IMR-90 (cell line): ENCODE measurements at regions not wholly inside any gene's neighbourhood (a gene's known extent, or its start where the extent isn't known, plus 50 kb on each side); places are given as distances from the start of the nearest gene placed in this dataset.

Experiments
- ATAC-seq: fragments of 200-7000 bp; cut with Tn5 transposase; 2 replicates; pipeline ENCODE4 v1.9.1; 2020; ENCODE audit warnings: low read depth, mild to moderate bottlenecking, moderate library complexity
- BruUV-seq: library from RNA; stranded (reverse); fragments of 400-500 nt; replicated peaks from 2 replicates; lab custom pipeline; 2021; lab: Mats Ljungman, UMichigan
- CTCF ChIA-PET: fragments of 300-600 bp; formaldehyde crosslinking; extraction: SDS; loops from one replicate; lab custom pipeline; 2021; ENCODE audit warnings: antibody characterized with exemption; lab: Yijun Ruan, JAX
- POLR2A ChIA-PET: fragments of 300-600 bp; sonication (Branson Sonifier 250); formaldehyde crosslinking; loops from one replicate; lab custom pipeline; 2022; ENCODE audit warnings: antibody characterized with exemption; ENCODE audit not compliant: unreplicated experiment; lab: Charles Lee
- DNase-seq: peaks from one replicate; pipeline ENCODE4 v3.0.0; 2013
- H2AFZ ChIP-seq: replicated peaks from 2 replicates; pipeline ENCODE3; 2013; ENCODE audit warnings: low read length, mild to moderate bottlenecking; ENCODE audit not compliant: poor library complexity
- H2AK5ac ChIP-seq: 2 replicates; pipeline ENCODE4 v1.6.1; 2013; ENCODE audit warnings: low read depth, low read length, inconsistent platforms
- H2AK9ac ChIP-seq: replicated peaks from 2 replicates; pipeline ENCODE3; 2013; ENCODE audit warnings: mild to moderate bottlenecking, low read depth, low read length, moderate library complexity; ENCODE audit not compliant: poor library complexity
- H2BK120ac ChIP-seq: 2 replicates; pipeline ENCODE4 v1.6.1; 2013; ENCODE audit warnings: low read depth, low read length, inconsistent platforms
- H2BK15ac ChIP-seq: 3 replicates; pipeline ENCODE4 v1.6.1; 2013; ENCODE audit warnings: low read depth, low read length, inconsistent platforms
- H2BK20ac ChIP-seq: 2 replicates; pipeline ENCODE4 v1.6.1; 2013; ENCODE audit warnings: low read depth, mild to moderate bottlenecking, inconsistent platforms, low read length, moderate library complexity
- H2BK5ac ChIP-seq: 2 replicates; pipeline ENCODE4 v1.6.1; 2013; ENCODE audit warnings: mild to moderate bottlenecking, low read depth, low read length, inconsistent platforms; ENCODE audit not compliant: poor library complexity, severe bottlenecking
- H3K14ac ChIP-seq: replicated peaks from 2 replicates; pipeline ENCODE4 v1.6.1; 2013; ENCODE audit warnings: low read depth, low read length, inconsistent platforms
- H3K18ac ChIP-seq: 2 replicates; pipeline ENCODE4 v1.6.1; 2013; ENCODE audit warnings: low read depth, low read length, control low read depth
- H3K23ac ChIP-seq: 2 replicates; pipeline ENCODE4 v1.6.1; 2013; ENCODE audit warnings: low read depth, low read length, inconsistent platforms
- H3K27ac ChIP-seq: 2 replicates; pipeline ENCODE4 v1.5.1; 2013; ENCODE audit warnings: mild to moderate bottlenecking, control low read depth, low read length; ENCODE audit not compliant: insufficient read depth
- H3K27me3 ChIP-seq: 2 replicates; pipeline ENCODE4 v1.6.1; 2013; ENCODE audit warnings: low read length; ENCODE audit not compliant: control insufficient read depth, insufficient read depth
- H3K36me3 ChIP-seq: 2 replicates; pipeline ENCODE4 v1.6.1; 2013; ENCODE audit warnings: low read length, mixed read lengths; ENCODE audit not compliant: control insufficient read depth, insufficient read depth
- H3K4ac ChIP-seq: 2 replicates; pipeline ENCODE4 v1.6.1; 2013; ENCODE audit warnings: low read depth, low read length, inconsistent platforms
- H3K4me1 ChIP-seq: 2 replicates; pipeline ENCODE4 v1.6.1; 2013; ENCODE audit warnings: low read length, mixed read lengths; ENCODE audit not compliant: control insufficient read depth, insufficient read depth
- H3K4me2 ChIP-seq: 2 replicates; pipeline ENCODE4 v1.6.1; 2013; ENCODE audit warnings: low read depth, mild to moderate bottlenecking, control low read depth, low read length, moderate library complexity
- H3K4me3 ChIP-seq: 2 replicates; pipeline ENCODE4 v1.5.1; 2013; ENCODE audit warnings: low read depth, mild to moderate bottlenecking, control low read depth, low read length, moderate library complexity; ENCODE audit not compliant: insufficient read depth
- H3K56ac ChIP-seq: 2 replicates; pipeline ENCODE4 v1.6.1; 2013; ENCODE audit warnings: low read length, inconsistent platforms; ENCODE audit not compliant: insufficient read depth; ENCODE audit errors: extremely low read depth
- H3K79me1 ChIP-seq, 2 experiments: 2 replicates each; pipeline ENCODE4 v1.6.1; 2013; ENCODE audit warnings: low read length in 2 of 2, inconsistent platforms in 1 of 2, low read depth in 1 of 2
- H3K9ac ChIP-seq: 2 replicates; pipeline ENCODE4 v1.6.1; 2013; ENCODE audit warnings: low read depth, low read length, control low read depth
- H3K9me1 ChIP-seq: 2 replicates; pipeline ENCODE4 v1.6.1; 2013; ENCODE audit warnings: low read length, inconsistent platforms; ENCODE audit not compliant: insufficient read depth
- H3K9me3 ChIP-seq: 2 replicates; pipeline ENCODE4 v1.6.1; 2013; ENCODE audit warnings: low read length; ENCODE audit not compliant: control insufficient read depth, insufficient read depth
- H4K20me1 ChIP-seq: 2 replicates; pipeline ENCODE4 v1.6.1; 2013; ENCODE audit warnings: low read length, inconsistent platforms; ENCODE audit not compliant: insufficient read depth
- H4K5ac ChIP-seq: 2 replicates; pipeline ENCODE4 v1.6.1; 2013; ENCODE audit warnings: mild to moderate bottlenecking, low read depth, low read length, control low read depth
- H4K8ac ChIP-seq, 2 experiments: 2 replicates each; pipeline ENCODE4 v1.6.1; 2013; ENCODE audit warnings: low read depth in 2 of 2, low read length in 2 of 2, control low read depth in 1 of 2, inconsistent platforms in 1 of 2
- H4K91ac ChIP-seq: 2 replicates; pipeline ENCODE4 v1.6.1; 2013; ENCODE audit warnings: low read depth, low read length, inconsistent platforms; ENCODE audit not compliant: insufficient read depth
- BHLHE40 ChIP-seq: fragments of 150-350 bp; IDR thresholded peaks from 2 replicates; pipeline ENCODE4 v1.6.1; 2016; ENCODE audit warnings: mild to moderate bottlenecking, low read depth, low read length
- CEBPB ChIP-seq: IDR thresholded peaks from 2 replicates; pipeline ENCODE4 v1.6.1; 2012; ENCODE audit warnings: low read depth, low read length, improper control_type of control experiment
- CHD1 ChIP-seq: IDR thresholded peaks from 2 replicates; pipeline ENCODE4 v1.6.1; 2012; ENCODE audit warnings: low read depth, low read length, improper control_type of control experiment
- CTCF ChIP-seq: conservative IDR thresholded peaks from 2 replicates; pipeline ENCODE4 v1.5.1; 2012; ENCODE audit warnings: mild to moderate bottlenecking, low read depth, low read length, improper control_type of control experiment
- ELK1 ChIP-seq: fragments of 150-350 bp; IDR thresholded peaks from 2 replicates; pipeline ENCODE4 v1.6.1; 2016; ENCODE audit warnings: low read depth, mild to moderate bottlenecking, low read length, moderate library complexity, borderline replicate concordance
- FOS ChIP-seq: fragments of 150-350 bp; IDR thresholded peaks from 2 replicates; pipeline ENCODE4 v1.6.1; 2016; ENCODE audit warnings: low read depth, low read length
- MAFK ChIP-seq: IDR thresholded peaks from 2 replicates; pipeline ENCODE4 v1.6.1; 2012; ENCODE audit warnings: low read depth, low read length, improper control_type of control experiment
- MAZ ChIP-seq: IDR thresholded peaks from 2 replicates; pipeline ENCODE4 v1.6.1; 2012; ENCODE audit warnings: low read depth, mild to moderate bottlenecking, low read length, improper control_type of control experiment, moderate library complexity, borderline replicate concordance
- MXI1 ChIP-seq: IDR thresholded peaks from 2 replicates; pipeline ENCODE4 v1.6.1; 2012; ENCODE audit warnings: low read depth, mild to moderate bottlenecking, low read length, moderate library complexity, borderline replicate concordance
- NFE2L2 ChIP-seq: fragments of 150-350 bp; IDR thresholded peaks from 2 replicates; pipeline ENCODE4 v1.6.1; 2016; ENCODE audit warnings: low read depth, mild to moderate bottlenecking, low read length
- POLR2A ChIP-seq: IDR thresholded peaks from 2 replicates; pipeline ENCODE4 v1.6.1; 2012; ENCODE audit warnings: mild to moderate bottlenecking, low read depth, low read length
- RAD21 ChIP-seq: IDR thresholded peaks from 2 replicates; pipeline ENCODE4 v1.6.1; 2012; ENCODE audit warnings: low read length, improper control_type of control experiment
- RCOR1 ChIP-seq: IDR thresholded peaks from 2 replicates; pipeline ENCODE4 v1.6.1; 2012; ENCODE audit warnings: mild to moderate bottlenecking, low read length, improper control_type of control experiment; ENCODE audit not compliant: insufficient replicate concordance
- RFX5 ChIP-seq: IDR thresholded peaks from 2 replicates; pipeline ENCODE4 v1.8.0; 2012; ENCODE audit warnings: low read depth, mild to moderate bottlenecking, low read length, moderate library complexity
- SMC3 ChIP-seq: fragments of 150-350 bp; IDR thresholded peaks from 2 replicates; pipeline ENCODE4 v1.6.1; 2016; ENCODE audit warnings: low read depth, mild to moderate bottlenecking, antibody characterized with exemption, low read length, moderate library complexity
- USF2 ChIP-seq: fragments of 150-350 bp; IDR thresholded peaks from 2 replicates; pipeline ENCODE4 v1.6.1; 2017; ENCODE audit warnings: mild to moderate bottlenecking, antibody characterized with exemption, low read length, low read depth
- WGBS, 2 experiments: methylation state at CpG; one replicate each; pipeline versions ENCODE4 v1.1.5 to v1.1.7; 2013; ENCODE audit warnings: missing lambda C conversion rate in 2 of 2; ENCODE audit not compliant: insufficient read length in 1 of 2; ENCODE audit errors: extremely low coverage in 2 of 2; 5-methylcytosine and 5-hydroxymethylcytosine counted together
- dilution Hi-C: fragments of 300-500 bp; cut with HindIII; formaldehyde crosslinking; loops from one replicate; pipeline ENCODE4 v1.14.3; 2018; ENCODE audit warnings: low sequenced_read_pairs; ENCODE audit not compliant: unreplicated experiment
- in situ Hi-C: fragments of 300-500 bp; cut with MboI; formaldehyde crosslinking; loops from 3 replicates; pipeline ENCODE4 v1.14.3; 2019; ENCODE audit warnings: low sequenced_read_pairs, inconsistent platforms, mixed read lengths
- intact Hi-C: fragments of 100-400 bp; cut with micrococcal nuclease; formaldehyde crosslinking; loops from 2 replicates; pipeline ENCODE4 v1.10.0; 2022

GRCh38 chr18:38167623-38168022 lies 602.0 kb upstream of the CELF4 start:
- TF ChIP-seq SMC3: no peak
- no peak for TF ChIP-seq MXI1
- TF ChIP-seq ELK1: no peak
- no peak for TF ChIP-seq BHLHE40
- TF ChIP-seq RAD21: no peak
- no peak for TF ChIP-seq MAZ
- no peak for TF ChIP-seq USF2
- no peak for TF ChIP-seq CEBPB
- TF ChIP-seq RFX5: no peak
- TF ChIP-seq FOS: no peak
- no peak for TF ChIP-seq CHD1
- no peak for TF ChIP-seq POLR2A
- TF ChIP-seq CTCF: no peak
- no peak for TF ChIP-seq RCOR1
- no peak for TF ChIP-seq MAFK
- no peak for TF ChIP-seq NFE2L2
- H3K9me3 ChIP-seq: no peaks in the 10 kb centered on the region
- H2BK20ac ChIP-seq: no peak overlapping the region
- in situ Hi-C loops (no loop called here), dilution Hi-C loops (no loop called here), intact Hi-C loops (no loop called here)
- no peaks in the 10 kb centered on the region for H3K36me3 ChIP-seq
- no peak overlapping the region for H2BK5ac ChIP-seq
- DNase-seq: no peak
- H3K4ac ChIP-seq: no peak overlapping the region
- no peak overlapping the region for H3K27ac ChIP-seq
- H2AK5ac ChIP-seq: no peak overlapping the region
- no TSS peak for BruUV-seq
- ChIA-PET POLR2A (no interaction called here), CTCF (no interaction called here)
- no peak overlapping the region for H4K5ac ChIP-seq
- no peak overlapping the region for H2AFZ ChIP-seq
- no peak overlapping the region for H3K9ac ChIP-seq
- no peak overlapping the region for H3K18ac ChIP-seq
- H3K4me1 ChIP-seq: no peaks in the 10 kb centered on the region
- no peak overlapping the region for H3K23ac ChIP-seq
- H2AK9ac ChIP-seq: no peak overlapping the region
- H3K14ac ChIP-seq: no peak overlapping the region
- H3K56ac ChIP-seq: no peak overlapping the region
- H3K4me3 ChIP-seq: no peak overlapping the region
- H4K20me1 ChIP-seq: no peaks in the 10 kb centered on the region
- H2BK120ac ChIP-seq: no peak overlapping the region
- no peak overlapping the region for H4K91ac ChIP-seq
- no peaks in the 10 kb centered on the region for H3K27me3 ChIP-seq
- no peak overlapping the region for H2BK15ac ChIP-seq
- no CpG with 5 or more reads among the region's 2 CpGs for WGBS, 2 experiments
- H3K9me1 ChIP-seq: no peaks in the 10 kb centered on the region
- H3K4me2 ChIP-seq: no peak overlapping the region
- no peak for ATAC-seq
- no peak overlapping the region for H4K8ac ChIP-seq
- H3K79me1 ChIP-seq: no peaks in the 10 kb centered on the region
